ENCODE measurements at regions not wholly inside any gene's neighbourhood (a gene's known extent, or its start where the extent isn't known, plus 50 kb on each side); places are given as distances from the start of the nearest gene placed in this dataset.

GRCh38 chr4:135371137-135371536 lies 1169.5 kb upstream of the PABPC4L start:
- TF ChIP-seq, protein P1, sequence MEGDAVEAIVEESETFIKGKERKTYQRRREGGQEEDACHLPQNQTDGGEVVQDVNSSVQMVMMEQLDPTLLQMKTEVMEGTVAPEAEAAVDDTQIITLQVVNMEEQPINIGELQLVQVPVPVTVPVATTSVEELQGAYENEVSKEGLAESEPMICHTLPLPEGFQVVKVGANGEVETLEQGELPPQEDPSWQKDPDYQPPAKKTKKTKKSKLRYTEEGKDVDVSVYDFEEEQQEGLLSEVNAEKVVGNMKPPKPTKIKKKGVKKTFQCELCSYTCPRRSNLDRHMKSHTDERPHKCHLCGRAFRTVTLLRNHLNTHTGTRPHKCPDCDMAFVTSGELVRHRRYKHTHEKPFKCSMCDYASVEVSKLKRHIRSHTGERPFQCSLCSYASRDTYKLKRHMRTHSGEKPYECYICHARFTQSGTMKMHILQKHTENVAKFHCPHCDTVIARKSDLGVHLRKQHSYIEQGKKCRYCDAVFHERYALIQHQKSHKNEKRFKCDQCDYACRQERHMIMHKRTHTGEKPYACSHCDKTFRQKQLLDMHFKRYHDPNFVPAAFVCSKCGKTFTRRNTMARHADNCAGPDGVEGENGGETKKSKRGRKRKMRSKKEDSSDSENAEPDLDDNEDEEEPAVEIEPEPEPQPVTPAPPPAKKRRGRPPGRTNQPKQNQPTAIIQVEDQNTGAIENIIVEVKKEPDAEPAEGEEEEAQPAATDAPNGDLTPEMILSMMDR (IDR thresholded peaks at IDR 0.05; ENCODE audit: insufficient read depth, low read length, poor library complexity, severe bottlenecking) = no peak
- no peak for TF ChIP-seq EZH2phosphoT487 (conservative IDR thresholded peaks at IDR 0.05; ENCODE audit: low read length)

Data from SU-DHL-6 (cell line).